HG02970 (cell line): ENCODE measurements at regions not wholly inside any gene's neighbourhood (a gene's known extent, or its start where the extent isn't known, plus 50 kb on each side); places are given as distances from the start of the nearest gene placed in this dataset.

ENCODE experiments used
- ATAC-seq: cut with Tn5 transposase; IDR thresholded peaks from one replicate; pipeline ENCODE4 v1.9.1; 2021; ENCODE audit warnings: mild to moderate bottlenecking, moderate library complexity, moderate number of reproducible peaks; ENCODE audit not compliant: unreplicated experiment, low FRiP score

GRCh38 chr9:107931071-107931715 is 441.6 kb upstream of the KLF4 start:
- ATAC-seq: no peak

DNA sequence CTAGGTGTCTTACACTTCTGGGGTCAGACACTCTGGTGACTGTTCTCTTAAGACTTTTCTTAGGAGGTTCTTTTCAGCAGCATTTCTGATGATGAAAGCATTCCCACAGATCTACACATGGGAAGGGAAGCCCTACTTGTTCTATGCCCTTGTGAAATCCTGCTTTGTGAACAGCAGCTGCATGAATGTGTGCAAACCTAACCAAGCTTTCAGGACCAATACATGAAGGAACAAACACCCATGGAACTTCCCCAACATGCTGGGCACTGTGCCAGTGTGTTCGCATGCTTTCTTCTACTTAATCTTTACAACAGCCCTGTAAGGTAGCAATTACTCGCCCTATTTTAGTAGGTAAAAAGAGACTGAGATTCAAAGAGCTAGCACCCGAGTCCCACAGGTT is 439.9 kb upstream of the KLF4 start:
- no peak for ATAC-seq

- no peak for ATAC-seq
Measured at GRCh38 chr9:107928701-107929371, 439.3 kb upstream of the KLF4 start.

DNA sequence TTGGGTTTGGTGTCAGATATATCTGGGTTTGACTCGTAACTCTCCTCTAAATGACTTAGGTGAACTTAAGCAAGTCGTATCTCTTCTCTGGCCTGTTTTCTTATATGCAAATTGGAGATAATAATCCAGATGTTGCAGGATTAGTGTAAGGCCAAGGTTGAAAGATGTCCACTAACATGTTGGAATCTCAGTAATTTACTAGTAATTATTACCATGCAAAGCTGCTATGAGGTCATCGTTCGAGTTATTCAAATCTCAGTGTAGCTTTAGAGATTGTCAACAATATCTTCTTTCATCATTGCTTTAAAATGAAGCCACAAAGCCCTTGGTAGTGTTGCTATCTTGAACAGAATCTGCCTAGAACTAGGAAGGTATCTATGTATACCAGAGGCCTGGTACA is 437.7 kb upstream of the KLF4 start:
- no peak for ATAC-seq

DNA sequence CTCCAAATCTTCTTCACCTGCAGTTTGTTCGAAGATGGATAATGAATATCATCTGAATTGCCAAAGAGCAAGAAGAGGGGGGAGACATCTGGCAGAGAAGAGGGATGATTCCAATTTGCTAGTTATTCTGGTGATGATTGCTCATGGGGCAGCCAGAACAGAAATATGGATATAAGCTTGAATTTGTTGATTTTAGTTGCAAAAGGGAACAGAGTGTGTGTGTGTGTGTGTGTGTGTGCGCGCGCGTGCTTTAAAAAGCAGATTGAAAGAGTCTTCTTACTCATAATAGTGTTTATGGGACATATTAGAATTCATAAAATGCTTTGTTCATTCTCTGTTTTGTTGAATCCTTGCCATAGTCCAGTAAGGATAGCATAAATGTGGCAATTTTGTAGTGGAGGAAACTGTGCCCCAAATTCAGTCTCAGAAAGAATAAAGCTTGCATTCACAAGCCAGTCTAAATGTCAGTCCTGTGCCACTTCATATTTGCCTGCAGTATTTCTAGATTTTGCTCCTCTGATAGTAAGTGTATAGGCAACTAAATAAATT is 436.3 kb upstream of the KLF4 start:
- ATAC-seq: no peak

DNA sequence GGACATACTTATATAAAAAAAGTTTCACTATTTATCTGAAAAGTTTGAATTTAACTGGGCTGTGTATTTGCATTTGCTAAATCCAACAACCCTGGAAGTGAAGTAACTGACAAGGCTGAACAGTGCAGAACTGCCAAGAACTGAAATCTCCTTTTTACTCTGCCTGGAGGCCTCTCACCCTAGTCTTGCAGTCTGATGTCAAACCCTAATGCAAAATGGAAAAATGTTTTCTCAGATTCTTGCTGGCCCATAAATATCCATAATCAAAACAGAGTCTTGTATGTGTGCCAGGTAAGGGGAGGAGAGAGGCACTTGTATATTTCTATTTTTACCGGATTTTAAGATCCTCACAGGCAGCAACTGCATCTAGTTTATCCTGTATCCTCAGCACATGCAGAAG is 432.7 kb upstream of the KLF4 start:
- no peak for ATAC-seq

- ATAC-seq: no peak
Measured at GRCh38 chr9:107919263-107919662, 429.7 kb upstream of the KLF4 start.

DNA sequence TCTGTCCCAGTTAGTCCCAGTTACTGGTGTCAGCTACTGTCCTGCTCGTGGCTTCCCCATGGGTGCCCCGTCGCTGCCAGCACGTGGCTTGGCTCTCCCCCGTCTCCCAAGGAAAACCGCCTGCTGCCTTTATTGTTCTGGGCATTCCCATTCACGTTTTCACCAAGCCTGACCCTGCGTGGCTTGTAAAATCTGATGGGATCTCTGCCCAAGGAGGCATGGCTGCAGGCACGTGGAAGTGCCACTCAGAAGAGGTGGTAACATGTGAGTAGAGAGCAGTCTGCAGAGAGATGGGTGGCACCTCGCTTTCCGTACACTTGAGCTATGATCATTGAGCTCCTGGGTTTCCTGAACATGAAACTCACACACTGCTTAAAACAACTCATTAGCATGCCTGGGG is 429.2 kb upstream of the KLF4 start:
- no peak for ATAC-seq

GRCh38 chr9:107914151-107914550 is 424.6 kb upstream of the KLF4 start:
- ATAC-seq: no peak

- no peak for ATAC-seq
Measured at GRCh38 chr9:107907715-107908114, 418.1 kb upstream of the KLF4 start.

DNA sequence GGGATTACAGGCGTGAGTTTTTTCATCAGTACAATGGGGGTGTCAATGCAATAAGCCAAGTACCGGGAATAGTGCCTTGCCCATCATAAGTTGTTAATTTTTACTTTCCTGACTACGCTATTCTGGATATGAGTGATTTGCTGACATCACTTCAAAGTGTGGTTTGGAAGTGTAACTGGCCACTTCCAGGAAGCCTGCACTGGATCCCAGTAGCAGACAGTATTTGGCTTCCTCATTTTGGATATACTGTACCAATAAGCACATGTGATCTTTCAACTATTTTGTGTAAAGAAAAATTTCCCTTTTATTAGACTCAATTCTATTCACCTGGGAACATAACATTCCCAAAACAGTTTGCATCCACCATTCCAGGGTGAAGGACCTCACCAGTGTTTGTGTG is 417.7 kb upstream of the KLF4 start:
- no peak for ATAC-seq

GRCh38 chr9:107906074-107906473 is 416.5 kb upstream of the KLF4 start:
- ATAC-seq: no peak

DNA sequence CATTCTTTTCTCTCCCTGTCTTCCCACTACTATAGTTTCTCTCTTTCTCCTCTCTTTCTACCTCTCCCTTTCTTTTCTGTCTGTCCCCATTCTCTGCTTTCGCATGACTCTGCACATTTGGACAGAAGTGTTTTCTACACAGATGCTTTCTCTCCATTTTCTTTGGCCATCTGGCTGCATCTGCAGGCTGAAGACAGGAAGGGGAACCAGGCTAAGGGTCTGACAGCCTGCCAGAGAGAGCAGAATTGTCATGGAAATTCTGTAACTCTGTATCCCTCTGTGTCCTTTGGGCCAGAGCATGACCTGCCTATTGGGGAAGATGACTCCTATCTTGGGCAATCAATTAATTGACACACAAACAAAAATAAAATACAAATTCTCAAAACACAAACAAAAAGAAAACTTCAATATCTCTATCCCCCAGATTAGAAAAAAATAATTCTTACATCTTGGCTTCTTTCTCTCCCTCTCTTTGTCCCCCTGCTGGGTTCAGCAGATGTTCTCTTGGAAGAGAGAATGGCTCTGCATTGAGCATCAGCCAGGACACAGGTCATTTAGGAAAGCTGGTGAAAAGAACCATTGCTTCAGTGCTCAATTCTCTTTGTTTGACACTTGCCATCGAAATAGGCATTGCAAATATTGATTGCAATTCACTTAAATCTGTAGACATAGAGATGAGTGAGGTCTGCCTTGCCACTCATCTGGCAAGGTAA is 415.9 kb upstream of the KLF4 start:
- no peak for ATAC-seq

- no peak for ATAC-seq
Measured at GRCh38 chr9:107899961-107900330, 410.4 kb upstream of the KLF4 start.

DNA sequence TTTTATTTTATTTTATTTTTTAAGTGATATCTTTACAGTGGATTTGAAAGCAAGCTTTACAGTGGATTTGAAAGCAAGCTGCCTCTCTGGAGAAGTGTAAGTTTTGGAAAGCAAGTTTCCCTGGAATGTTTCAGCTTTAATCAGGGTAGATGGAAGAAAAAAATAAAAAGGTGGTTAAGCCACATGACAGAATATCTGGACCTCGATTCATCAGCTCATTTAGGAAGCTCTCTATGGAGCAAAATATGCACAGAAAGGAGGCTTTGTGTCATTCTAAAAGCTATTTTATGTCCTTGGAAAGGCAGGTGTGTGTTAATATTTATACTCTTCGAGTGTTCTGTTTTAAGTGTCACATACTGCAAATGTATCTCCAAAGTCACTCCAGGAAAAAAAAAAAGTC is 409.2 kb upstream of the KLF4 start:
- no peak for ATAC-seq

DNA sequence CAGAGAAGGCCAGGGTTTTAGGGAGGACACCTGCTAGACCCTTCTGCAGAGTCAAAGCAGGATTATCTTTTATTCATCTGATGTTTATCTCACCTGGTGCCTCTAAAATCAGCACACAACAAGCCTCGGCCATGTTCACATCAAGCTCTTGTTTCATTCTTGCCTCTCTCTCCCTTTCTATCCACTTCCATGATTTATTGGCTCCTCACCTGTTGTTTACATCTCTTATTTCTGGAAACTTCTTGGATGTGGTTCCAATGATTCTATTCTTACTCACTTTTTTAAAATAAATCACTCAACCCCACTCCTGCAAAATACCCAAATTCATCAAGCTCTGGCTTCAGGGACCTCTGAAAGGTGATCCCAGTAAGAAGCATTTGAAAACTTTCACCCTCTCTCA is 407.0 kb upstream of the KLF4 start:
- ATAC-seq: no peak

DNA sequence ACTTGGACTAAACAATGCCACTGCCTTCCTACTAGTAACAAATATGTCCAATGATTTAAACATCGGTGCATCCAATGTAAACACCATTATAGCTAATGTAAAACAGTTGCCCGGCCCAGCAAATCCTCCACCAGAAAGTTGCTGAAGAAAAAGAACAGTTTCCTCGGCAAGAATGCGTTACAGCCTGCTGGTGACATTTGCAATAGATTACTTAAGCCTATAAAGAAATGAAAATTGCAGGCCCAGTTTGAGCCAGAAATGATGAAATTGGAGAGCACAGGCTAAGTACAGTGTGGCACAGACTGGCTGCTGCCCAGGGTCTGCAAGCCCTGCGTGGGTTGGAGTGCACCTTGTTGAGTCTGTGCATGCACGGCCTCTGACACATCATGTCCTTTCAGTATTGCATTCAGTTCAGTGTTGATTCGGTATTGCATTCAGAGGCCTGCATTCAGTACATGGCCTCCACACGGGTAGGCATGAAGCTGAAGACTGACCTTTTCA is 406.0 kb upstream of the KLF4 start:
- ATAC-seq: no peak

- no peak for ATAC-seq
Measured at GRCh38 chr9:107894572-107895261, 405.1 kb upstream of the KLF4 start.

GRCh38 chr9:107890921-107891465 is 401.4 kb upstream of the KLF4 start:
- no peak for ATAC-seq

DNA sequence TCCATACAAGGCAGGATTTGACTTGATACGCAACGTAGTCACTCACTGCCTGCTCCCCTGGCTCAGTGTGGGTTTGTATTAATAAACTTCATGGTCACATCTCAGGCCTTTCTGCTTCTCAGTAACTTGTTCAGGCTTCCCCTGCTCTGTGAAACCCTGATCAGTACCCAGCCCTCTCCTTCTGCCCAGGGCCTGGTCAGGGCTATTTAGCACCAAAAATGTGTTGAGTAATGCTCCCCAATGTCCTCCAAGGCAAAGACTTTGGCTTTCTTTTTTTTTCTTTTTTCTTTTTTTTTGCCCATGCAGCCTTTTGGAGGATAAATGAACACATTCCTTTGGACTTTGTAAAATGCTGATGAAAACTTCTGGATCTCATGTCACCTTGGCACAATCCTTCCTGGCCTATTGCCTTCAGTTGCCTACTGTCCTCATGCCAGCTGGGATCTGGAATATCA is 399.2 kb upstream of the KLF4 start:
- no peak for ATAC-seq
